ENCODE measurements at regions not wholly inside any gene's neighbourhood (a gene's known extent, or its start where the extent isn't known, plus 50 kb on each side); places are given as distances from the start of the nearest gene placed in this dataset.

- TF ChIP-seq CTCF (IDR thresholded peaks at IDR 0.05; ENCODE audit: poor library complexity), result no peak
- TF ChIP-seq EZH2 (IDR thresholded peaks at IDR 0.05; ENCODE audit: borderline replicate concordance), result no peak
- TF ChIP-seq EZH2phosphoT487 (IDR thresholded peaks at IDR 0.05; ENCODE audit: low read depth, severe bottlenecking, unreplicated experiment), result no peak
Measured at GRCh38 chr18:8952174-8952573, 150.3 kb upstream of the NDUFV2 start.

Measured in hepatocyte (in vitro differentiated cells).